GM21526 (cell line): ENCODE measurements at regions not wholly inside any gene's neighbourhood (a gene's known extent, or its start where the extent isn't known, plus 50 kb on each side); places are given as distances from the start of the nearest gene placed in this dataset.

Source experiments
- ATAC-seq: cut with Tn5 transposase; IDR thresholded peaks from one replicate; pipeline ENCODE4 v1.9.1; 2021; ENCODE audit warnings: moderate library complexity; ENCODE audit not compliant: unreplicated experiment, low FRiP score

DNA sequence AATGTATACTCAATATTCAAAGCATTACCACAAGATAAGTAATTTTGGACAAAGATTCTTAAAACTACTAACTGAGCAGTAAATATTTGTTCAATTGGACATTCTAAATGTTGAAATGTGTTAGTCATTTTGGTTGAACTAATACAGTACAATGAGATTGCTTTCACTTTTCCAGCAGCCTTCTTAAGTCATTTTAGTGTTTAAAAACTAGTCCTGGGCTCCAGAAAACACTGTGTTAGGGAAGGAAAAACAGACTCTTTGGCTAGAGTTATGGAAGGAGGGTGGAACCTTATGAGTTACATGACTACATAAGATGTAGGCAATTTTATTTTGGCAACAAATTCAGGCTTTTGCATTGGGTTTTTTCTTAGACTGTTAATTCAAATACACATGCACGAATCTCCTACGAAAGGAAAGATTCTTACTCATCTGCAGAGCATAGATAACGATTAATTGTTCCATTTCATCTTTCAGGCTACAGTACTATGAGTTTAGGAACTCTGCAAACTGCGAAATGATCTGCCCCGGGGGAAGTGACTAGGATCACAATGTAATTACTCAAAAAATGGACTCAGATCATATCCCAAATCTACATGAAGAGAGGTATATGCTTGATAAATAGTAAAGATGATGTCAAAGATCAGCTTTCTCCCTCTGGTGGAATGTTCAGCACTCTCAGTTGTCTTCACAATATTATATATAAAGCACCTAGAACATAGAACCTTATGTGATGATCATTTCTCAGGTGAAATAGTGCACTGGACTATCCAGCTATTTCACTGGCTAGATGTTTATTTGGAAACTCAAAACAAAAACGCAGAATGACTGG, 492.8 kb upstream of the MDFIC2 start:
- ATAC-seq: no peak

- no peak for ATAC-seq
Measured at GRCh38 chr3:70803891-70804290, 491.5 kb upstream of the MDFIC2 start.

DNA sequence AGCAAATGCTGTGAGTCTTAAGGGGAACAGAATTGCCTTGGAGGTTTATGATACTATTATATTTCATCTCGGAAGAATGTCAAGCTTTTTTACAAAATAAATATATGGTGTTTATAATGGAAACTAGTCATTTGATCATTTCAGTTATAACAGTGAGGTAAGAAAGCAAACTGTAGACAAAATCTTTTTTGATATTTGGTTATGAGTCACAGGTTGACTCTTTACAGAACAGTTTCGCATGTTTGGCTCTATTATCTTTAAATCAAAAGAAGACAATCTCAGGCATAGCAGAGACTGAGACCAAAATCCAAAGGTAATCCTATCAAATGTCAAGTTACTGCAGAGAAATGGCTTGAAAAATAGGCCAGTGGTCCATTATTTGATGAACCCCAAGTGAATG, 490.9 kb upstream of the MDFIC2 start:
- ATAC-seq: no peak

DNA sequence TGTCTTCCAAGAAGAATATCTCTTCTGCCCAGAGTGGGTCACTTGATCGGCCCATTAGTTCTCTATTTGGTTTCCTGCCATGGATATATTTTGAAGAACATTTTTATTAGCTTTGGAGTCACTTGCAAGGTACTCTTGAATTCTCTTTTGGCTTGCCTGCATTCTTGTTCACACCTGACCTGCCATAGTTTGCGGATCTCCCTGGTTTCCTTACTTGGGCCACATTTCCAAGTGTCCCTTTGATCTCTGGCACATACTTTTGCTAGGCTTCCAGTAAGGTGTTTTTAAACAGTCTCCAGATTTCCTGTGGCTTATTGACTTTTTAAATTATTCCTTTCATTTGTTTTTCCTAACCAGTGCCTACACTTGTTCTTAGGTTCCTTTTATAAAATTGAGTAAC, 488.5 kb upstream of the MDFIC2 start:
- ATAC-seq: no peak

GRCh38 chr3:70789878-70790277, 477.4 kb upstream of the MDFIC2 start:
- no peak for ATAC-seq

DNA sequence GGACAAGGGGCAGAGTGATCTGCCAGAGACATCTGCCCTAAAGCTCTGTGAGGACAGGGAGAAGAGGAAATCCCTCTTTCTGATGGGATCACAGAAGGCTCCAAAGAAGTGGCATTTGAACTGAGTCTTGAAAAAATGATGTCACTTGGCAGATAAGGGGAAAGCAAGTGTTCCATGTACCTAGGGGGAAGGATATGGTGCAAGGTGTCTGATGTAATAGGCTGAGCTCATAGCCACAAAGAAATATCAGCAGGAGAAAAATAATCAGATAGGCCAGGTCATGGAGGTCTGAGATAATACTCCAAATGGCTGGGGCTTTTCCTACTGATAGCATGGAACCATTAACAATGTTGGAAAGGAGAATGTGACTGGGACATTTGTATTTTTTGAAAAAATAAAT, 468.4 kb upstream of the MDFIC2 start:
- ATAC-seq: no peak

- no peak for ATAC-seq
Measured at GRCh38 chr3:70779296-70779695, 466.9 kb upstream of the MDFIC2 start.

DNA sequence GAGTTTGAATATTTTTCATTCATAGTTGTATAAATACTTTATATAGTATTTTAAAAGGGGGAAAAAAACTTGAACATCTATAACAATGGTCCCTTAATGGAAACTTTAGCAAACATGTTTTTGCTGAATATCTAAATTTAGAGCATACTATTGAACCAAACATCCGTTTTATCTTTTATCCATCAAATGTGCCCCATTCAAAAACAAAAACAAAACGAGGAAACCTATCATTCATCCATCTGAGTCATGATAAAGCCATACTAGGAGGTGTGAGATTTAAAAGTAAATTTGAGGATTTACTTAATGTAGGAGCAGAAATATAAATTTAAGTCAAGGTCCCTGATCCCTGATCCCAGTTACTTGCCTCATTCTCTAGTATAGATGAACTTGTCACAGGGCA, 463.6 kb upstream of the MDFIC2 start:
- ATAC-seq: no peak

DNA sequence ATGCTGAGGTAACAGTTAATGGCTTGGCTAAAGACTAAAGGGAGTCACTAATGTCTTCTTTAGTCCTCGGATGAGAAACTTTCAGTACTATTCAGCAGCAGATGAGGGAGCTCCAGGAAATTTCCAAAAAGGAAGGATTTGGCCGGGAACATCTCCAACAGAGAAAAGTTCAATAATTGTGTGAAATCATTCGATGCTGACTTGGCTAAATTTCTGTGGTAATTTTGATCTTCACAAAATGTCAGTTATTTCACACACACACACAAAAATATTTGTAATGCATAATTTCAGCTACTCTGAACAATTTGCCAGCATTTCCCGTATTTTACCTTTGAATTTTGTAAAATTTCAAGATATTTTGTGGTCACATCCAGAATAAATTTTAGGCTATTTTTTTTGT, 462.8 kb upstream of the MDFIC2 start:
- no peak for ATAC-seq

DNA sequence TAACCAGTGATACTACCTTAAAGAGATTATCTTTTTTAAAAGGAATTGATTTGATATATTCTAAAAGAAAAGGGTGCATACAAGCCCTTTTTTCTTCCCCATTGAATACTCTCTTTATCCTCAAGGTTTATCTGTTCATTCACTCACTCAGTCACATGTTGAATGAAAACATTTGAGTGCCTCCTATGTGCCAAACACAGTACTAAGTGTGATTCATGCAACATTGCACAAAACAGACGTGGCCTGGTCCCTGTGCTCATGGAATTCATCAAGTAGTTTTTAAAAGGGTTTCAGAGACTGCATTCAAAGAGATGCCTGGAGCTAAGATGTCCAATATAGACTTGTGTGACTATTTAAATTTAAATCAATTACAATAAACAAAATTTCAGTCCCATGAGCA, 462.2 kb upstream of the MDFIC2 start:
- no peak for ATAC-seq

DNA sequence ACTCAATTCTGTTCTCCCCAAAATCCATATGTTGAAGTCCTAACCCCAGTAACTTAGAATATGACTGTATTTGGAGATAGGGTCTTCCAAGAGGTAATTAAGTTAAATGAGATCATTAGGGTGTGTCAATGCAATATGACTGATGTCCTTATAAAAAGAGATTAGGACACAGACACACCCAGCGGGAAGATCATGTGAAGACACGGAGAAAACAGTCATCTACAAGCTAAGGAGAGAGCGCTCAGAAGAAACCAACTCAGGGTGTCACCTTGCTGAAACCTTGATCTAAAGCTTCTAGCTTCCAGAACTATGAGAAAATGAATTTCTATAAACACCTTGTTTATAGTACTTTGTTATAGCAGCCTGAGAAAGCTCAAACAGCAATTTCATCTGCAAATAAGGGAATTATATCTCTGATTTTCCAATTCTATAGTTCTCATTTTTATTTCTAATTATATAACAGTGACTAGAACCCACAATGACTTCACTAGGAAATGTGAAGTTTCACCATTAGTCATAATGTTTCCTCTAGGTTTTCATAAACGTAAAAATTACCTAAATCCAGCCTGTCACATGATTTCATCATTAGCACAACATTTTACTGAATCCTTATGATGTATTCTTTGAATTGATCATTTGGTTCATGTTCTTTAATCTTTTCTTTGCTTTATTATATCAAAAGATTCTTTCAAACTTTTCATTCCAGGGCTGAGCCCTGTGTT, 459.1 kb upstream of the MDFIC2 start:
- ATAC-seq: no peak

DNA sequence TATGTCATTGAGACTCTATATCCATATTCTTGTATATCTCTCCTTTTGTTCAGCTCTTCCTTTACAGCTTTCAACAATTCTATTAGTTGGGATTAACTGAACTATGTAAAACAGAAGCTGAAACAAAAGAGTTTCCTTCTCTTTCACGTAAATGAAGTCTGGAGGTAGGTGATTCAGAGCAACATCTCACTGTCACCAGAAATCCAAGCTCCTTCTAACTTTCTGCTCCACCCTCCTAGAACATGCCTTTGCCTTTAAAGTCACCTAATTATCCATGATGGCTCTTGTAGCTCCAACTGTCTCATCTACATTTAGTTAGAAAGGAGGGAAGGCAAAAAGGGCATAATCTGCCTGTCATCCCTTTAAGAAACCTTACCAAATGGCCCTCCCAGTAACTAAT, 458.2 kb upstream of the MDFIC2 start:
- ATAC-seq: no peak

DNA sequence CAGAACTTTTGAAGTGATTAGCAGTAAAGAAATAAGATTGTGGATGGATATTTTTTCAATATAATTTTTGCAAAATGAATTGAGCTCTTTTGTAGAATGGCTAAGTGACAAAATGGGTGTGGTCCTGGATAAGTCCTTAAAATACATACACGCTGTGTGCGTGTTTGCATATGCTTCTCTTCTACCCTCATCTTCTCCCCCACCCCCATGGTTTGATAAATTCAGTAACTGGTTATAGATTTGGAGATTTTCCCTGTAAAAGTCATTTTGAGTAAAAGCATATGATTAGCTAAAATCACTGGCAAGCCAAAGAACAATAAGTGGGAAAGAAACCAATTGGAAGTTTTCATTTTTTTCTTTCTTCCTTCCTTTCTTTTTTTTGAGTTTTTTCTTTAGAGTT, 453.9 kb upstream of the MDFIC2 start:
- no peak for ATAC-seq

- no peak for ATAC-seq
Measured at GRCh38 chr3:70763894-70764293, 451.5 kb upstream of the MDFIC2 start.

DNA sequence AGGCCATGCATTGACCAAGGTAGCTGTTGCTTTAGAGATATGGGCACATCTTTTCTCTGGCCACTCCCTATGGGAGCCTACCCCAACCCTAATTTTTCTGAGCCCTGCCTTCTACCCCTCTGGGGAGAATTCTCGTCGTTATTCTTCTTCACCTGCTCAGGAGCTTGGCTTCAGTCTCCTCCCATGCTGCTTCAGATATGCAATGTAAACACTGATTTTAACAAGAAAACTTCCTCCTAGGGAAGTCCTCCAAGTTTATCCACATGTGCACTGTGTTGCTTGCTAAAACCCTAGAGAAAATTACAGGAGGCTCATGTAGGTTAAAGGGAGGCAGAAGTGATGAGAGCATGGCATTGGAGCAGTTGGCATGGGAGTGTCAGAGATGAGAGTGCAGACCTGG, 445.2 kb upstream of the MDFIC2 start:
- ATAC-seq: no peak

GRCh38 chr3:70755526-70755925, 443.1 kb upstream of the MDFIC2 start:
- no peak for ATAC-seq

- ATAC-seq: no peak
Measured at GRCh38 chr3:70754314-70754713, 441.9 kb upstream of the MDFIC2 start.

DNA sequence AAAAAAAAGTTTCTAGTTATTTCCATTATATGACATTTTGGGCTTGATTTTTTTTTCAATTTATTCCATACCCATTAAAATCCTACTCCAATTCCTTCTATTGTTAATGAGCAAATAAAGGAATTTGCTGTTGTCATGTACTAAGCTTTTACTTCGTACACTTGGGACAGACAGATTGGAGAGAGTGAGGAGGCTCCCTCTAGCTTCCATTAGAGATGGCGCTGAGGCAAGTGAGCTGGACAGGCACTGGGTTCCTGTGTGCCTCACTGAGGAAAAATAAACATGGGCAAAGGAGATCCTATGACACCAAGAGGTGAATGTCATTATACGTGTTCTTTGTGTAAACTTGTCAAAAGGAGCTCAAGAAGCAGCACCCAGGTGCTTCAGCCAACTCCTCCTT, 441.1 kb upstream of the MDFIC2 start:
- no peak for ATAC-seq

- ATAC-seq: no peak
Measured at GRCh38 chr3:70752051-70752450, 439.6 kb upstream of the MDFIC2 start.

DNA sequence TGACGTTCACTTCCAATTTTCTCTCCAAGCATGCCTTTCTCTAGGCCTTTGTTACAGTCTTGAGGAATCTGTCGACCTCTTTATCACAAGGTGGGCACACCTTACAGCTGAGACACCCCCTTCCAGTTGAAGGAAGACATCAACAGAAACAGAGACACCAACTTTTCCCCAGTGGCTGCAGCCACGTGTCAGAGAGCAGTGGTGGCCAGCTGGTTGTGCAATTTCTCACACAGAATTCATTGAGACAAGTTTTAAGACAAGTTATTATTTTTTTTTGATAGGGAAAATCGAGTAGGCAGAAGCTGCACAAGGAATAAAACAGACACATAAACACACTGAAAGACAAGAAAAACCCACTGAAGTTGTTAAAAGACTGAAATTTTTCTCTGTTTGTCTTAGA, 436.7 kb upstream of the MDFIC2 start:
- no peak for ATAC-seq

DNA sequence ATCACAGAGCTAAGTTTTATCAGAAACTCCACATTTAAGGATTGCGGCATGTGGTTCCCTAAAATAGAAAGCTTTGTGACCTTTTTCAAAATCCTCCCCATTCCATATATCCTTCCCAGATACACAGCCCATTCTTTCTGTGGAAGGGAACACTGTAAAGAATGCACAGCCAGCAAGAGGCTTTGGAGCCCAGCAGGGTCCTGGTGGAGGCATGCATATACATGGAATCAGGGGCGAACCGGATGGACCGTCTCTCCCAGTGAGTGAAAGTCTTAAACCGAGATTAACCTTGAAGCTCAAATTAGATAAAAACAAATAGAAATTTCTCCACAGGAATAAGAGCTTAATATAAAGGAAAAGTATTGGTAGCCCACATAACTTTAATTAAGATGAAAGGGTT, 436.2 kb upstream of the MDFIC2 start:
- no peak for ATAC-seq

- ATAC-seq: no peak
Measured at GRCh38 chr3:70747847-70748246, 435.4 kb upstream of the MDFIC2 start.
